Islet precursor cell (in vitro differentiated cells): ENCODE measurements at regions not wholly inside any gene's neighbourhood (a gene's known extent, or its start where the extent isn't known, plus 50 kb on each side); places are given as distances from the start of the nearest gene placed in this dataset.

ENCODE experiments used
- DNase-seq: peaks from one replicate; pipeline ENCODE4 v3.0.0-alpha.2; 2018

DNA sequence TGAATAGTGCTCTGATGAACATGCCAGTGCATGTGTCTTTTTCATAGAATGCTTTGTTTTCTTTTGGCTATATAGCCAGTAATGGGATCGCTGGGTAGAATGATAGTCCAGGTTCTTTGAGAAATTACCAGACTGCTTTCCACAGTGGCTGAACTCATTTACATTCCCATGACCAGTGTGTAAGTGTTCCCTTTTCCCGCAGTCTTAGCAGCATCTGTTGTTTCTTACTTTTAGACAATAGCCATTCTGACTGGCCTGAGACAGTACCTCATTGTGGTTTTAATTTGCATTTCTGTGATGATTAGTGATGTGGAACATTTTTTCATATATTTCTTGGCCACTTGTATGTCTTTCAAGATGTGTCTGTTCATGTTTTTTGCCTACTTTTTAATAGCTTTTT is 784.5 kb downstream of the USP25 start:
- DNase-seq = no peak

DNA sequence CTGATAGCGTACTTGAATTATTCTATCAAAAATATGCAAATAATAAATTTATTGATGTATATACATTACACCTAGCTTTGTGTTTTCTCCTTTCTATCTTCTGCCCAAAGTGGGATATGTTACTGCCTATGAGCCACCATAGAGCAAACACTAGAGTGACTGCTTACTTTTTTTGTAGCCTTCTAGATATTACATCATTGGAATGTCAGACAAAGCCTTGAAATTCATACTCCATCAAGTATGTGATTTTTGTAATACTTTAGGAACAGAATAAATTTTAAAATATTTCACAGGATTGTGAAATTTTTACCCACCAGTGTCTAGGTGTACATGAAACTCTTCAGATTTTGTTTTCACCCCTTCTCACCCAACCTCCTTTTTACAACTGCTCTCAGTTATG is 787.6 kb downstream of the USP25 start:
- no peak for DNase-seq

DNA sequence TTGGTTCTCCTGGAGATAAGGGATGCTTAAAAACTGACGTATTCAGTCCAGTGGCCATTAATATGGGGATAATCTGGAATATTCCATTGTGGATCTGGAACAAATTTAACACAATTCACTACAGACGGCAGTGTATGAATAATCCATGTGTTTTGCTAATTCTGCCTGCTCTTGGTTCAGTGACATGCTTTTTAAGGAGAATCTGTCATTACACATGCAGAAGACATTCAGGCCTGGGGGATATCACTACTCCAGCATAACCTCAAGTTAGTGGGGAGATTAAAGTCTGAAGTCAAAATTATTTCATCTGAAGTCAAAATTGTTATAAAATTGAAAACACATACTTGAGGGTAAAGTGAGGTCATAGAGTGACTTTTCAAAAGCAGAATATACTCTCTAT is 789.3 kb downstream of the USP25 start:
- no peak for DNase-seq

DNA sequence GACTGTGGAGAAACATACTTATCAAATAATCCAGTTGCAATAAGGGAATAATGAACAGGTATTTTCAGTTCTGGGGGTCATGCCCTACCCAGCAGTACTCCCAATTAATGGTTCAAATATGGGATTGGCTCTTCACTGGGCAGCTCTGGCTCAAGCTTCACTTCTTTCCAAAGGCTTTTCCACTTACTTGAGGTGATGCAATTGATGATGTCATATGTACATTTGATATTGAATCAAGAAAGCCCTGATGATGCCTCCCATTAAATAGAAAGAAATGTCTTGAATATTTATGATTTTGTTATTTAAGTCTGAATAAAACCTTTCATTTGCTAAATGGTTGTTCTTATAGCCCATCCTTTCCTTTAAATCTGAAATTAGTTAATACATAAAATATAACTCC is 789.9 kb downstream of the USP25 start:
- no peak for DNase-seq

DNA sequence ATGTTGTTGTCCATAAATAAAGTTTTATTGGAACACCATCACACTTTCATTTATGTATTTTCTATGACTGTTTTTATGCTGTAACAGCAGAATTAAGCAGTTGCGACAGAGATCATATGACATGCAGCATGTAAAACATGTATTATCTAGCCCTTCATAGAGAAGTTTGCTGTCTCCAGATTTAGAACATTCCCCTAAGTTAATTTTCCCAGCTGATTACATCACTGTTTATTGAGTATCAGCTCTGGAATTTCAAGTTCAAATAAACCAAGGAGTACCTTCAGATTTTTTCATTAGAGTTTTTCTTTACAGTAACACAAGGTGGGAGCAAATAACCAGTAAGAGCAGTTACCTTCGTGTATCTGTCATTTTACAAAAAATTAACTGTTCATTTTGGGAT is 792.8 kb downstream of the USP25 start:
- no peak for DNase-seq

DNA sequence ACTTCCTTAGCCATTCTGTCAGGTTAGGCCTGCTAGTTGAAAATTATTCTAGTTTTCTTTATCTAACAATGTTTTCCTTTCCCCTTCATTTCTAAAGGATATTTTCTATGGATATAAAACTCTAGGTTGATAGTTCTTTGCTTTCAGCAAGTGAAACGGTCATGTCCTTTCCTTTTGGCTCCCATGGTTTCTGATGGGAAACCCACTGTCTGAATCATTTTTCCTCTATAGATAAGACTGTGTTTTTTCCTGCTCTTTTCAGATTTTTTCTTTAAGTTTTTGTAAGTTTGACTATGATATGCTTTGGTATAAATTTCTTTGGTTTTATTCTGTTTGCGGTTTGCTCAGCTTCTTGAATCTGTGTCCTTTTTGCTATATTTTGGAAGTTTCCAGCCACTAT is 800.9 kb downstream of the USP25 start:
- DNase-seq = no peak

DNA sequence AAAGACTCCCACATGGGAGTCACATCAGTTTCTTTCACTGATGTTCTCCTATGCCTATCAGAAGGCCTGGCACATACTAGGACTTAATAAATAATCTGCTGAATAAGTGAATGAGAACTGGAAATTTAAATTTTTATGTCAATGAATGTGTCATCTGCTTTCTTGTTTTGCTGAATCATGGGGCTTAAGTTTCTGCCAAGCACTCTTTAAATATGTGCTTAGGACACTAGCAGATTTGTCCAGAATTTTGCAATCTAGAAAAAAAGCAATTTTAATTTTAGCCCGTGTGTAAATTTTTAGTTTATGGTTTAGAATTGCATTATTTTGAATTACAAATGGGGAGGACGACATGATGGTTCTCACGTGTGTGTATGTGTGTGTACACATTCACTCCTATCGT is 803.1 kb downstream of the USP25 start:
- DNase-seq = no peak

DNA sequence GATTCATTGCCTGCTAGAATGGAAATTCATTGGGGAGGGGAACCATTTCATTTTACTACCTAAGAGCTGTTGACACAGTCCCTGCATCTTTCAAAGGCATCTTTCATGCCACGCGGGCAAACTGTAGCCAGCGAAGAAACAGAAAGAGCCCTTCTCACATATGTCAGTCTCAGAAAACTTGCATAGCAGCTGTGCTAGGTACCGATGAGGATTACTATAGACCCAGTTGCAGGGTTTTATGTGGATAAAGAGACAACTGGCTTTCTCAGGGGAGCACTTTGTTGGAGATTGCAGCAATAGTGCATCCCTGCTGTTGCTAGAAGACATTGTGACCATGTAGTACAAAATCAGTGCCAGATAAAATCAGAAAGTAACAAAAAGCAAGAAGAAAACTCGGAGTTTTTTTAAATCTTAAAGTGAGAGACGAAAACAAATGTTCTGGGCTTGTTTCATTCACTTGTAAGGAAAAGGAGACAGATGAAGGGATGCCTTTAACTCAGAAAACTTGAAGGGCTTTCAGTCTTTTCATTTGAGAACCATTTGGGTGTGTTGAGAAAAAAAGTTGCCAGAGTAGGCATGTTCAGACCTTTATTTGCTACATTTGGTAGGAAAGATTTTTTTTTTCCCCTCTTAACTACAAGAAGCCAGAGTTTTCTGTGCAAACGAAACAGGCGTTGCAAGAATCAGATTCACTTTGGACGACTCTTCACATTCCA is 804.1 kb downstream of the USP25 start:
- no peak for DNase-seq

DNA sequence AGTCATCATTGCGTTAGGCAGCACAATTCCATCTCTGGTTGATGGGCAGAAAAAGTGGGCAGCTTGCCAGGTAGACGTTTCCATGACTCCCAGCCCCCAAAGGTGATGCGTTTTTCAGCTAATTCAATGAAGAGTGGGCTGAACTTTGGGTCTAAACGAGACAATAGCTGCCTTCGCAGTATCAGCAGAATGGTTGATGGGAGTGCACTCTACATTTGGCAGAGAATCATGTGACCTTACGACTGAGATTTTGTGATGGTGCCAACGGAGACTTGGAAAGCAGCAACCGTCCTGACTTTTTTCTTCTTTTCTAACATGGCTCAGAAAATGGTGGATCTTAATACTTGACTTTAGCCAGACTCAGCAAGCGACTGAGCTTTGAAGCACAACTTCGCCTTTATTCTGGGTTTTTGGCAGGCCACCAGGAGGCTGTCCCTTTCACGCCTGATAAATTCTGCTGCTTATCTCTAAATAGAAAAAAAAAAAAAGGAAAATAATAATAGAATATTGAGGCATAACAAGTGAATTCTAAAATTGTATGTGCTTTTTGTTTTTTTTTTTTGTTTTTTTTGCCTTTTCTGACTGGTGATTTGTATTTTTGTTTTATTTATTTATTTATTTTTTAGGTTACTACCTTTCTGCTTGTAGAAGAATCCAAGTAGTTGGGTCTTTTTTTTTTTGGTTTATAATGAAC is 804.8 kb downstream of the USP25 start:
- no peak for DNase-seq

DNA sequence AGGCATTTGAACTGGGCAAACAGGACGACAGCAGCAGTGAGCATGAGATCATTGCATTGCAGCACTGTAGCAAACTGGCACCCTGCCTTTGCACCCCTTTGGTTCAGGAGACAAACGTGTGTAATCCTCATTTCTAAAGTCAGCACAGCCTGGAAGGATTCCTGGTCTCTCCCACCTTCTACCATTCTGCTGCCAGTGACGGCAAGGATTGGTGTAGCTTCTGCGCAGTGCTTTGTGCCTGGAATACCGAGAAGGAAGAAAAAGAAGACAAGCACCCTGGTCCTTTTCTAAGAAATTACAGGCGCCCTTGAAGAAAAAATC is 805.3 kb downstream of the USP25 start:
- DNase-seq = no peak

DNA sequence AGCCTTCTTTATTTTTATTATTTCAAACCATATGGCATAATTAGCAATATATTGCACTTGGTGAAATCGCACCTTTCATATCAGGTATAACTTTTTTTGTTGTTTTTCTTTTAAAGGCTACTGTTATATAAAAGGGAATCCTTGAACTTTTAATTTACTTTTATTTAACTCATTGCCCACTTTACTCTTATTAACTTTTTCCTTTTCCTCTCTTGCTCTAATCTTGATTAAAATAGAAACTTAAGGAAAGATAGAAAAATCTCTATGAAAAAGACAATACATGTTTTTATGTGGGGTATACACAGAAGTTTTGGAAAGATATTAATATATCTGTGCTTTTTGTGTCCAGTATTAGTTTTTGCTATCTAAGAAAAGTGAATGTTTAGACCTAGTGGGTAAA is 805.8 kb downstream of the USP25 start:
- no peak for DNase-seq

DNA sequence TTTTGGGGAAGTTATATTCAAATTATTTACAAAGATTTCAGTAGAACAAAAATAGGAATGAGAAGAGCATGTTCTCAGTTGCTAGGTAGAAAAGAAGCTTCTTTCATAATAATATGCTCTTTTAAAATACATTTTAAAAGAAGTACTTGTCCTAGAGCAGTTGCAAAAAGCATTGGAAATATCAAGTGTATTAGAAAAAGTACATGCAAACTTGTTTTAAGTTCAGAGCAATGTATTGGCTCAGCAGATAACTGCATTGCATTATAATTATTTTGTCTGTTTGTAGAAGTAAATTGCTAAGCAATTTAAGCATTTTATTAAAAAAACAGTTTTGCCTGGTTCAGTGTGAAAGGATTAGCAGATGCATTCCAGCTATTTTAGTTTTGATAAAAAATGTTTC is 806.4 kb downstream of the USP25 start:
- no peak for DNase-seq

DNA sequence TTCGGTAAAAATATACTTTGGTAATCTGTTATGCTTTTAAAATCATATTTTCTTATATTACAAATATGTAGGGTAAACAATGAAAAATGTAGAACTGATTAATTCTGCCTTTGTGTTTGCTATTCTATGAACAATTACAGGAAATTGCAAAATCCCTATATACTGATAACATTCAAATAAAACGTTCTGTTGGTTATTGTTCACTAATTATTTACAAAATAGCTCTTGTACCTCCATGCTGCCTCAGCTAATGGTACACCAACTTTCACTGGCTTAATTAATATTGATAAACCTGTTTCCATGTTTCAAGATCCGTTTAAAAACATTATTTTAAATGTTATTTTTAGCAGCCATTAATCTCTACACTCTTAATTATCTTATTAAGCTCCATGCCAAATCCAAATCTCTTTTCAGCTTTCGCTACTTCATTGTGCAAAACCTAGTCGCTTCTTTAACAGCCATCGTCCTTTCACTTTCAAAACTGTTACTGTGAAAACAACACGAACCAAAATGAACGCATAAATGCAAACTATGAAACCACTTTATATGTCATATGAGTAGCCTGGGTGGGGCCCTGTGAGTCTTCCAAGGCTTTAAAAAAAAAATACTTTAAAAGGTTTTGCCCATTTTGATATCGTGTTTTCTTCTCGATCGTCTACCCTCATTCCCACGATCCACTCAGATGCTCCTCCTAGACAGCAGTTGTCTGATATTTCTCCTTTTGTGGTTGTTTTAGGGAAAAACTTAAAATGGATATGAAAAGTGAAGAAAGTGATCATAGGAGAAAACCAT is 807.1 kb downstream of the USP25 start:
- DNase-seq = no peak

DNA sequence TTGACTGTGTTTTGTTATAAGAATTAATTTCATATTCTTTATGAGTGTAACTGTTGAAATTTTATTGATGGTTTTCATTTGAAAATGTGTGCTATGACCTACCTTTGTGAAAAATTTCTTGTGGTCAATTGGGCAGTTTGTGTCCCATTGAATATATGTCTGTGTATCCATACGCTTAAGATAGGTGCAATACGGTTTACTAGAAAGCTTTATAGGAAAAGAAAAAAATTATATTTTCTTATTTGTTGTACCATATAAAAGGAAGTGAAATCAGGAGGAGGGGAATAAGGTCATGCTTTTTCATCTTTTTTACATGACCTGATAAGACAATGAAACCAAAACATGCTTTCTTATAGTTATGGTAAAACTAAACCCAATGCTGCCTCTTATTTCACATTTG is 807.7 kb downstream of the USP25 start:
- DNase-seq = no peak

DNA sequence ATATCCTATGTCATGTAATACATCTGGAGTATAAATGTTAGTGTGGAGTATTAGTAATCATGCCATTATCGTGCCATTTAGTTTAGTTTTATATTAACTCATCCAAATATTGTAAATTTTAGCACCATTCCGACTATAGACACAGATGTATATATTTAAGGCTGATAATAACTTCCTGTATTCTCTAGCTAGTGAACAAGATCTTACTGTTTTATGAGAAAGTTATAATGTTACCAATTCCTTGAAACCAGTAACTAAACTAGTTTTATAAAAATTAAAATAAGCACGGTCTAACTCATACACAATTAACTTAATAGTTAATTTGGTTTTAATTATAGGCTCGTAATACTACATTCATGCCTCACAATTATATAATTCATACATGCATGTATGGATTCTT is 808.6 kb downstream of the USP25 start:
- no peak for DNase-seq

DNA sequence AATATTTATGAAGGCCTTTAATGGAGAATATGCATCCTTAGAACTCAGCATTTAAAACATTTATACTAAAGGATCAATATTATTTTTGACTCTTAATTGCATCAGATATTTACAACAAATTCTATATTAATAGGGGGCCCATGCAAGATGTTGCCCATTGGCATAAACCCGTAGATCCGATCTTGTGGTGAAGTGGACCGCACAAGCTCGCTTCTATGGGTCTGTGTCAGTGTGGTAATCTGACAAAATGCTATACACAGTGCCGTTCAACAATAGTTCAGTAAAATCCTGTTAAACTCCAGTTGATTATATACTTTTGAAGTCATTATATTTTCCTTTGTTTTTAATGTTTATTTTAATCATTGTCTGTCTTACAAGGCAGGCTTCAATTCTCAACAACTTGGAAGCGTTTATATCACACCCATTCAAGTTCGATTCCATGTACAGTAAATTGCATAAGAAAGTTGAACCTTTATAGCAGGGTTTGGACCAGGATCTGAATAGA is 809.2 kb downstream of the USP25 start:
- no peak for DNase-seq

DNA sequence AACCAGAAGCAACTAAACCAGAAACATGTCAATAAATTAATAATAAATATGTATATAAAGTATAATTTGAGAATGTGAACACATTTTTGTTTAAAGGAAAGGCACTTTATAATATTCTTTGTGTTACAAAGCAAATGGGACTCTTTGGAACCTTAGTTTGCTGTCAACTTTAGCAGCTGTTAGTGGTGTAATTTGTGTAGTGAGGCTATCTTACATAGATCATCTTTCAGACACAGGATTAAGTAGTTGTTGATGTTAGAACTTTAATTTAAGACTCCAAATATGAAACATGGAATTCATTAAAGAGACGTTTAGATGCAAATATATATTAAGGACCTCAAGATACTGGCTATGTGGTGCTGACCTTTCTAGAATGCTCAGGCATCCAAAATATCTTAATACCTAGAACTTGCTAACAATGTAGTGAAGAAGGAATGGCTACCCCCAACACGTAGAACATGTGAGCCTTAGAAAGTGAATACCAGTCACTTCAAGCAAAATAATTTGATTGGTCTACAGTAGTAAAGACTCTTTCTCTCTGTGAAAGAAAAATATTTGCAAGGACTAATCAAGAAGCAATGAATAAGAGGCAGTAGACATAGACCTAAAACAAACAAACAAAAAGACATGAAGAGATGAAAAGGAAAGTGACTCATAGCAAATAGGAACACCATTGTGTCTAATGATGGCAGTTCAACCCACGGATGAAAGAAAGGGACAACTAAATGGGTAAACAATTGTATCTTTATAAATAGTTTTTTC is 811.4 kb downstream of the USP25 start:
- DNase-seq = no peak

DNA sequence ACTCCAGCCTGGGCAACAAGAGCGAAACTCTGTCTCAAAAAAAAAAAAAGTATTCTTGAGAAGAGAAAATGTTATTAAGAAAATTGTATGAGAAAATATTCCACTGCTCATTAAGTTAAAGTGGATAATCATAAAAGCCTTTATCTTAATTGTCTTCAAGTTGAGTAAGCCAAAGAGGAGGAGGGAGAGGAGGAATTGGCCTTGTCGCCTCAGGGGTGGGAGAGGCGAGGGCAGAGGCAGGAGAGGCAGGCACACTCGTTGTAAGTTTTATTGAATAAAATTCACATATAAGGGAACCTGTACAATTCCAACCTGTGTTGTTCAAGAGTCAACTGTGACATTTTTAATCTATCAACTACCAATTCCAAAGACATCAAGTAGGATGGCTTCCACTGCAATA is 820.3 kb downstream of the USP25 start:
- DNase-seq = no peak

DNA sequence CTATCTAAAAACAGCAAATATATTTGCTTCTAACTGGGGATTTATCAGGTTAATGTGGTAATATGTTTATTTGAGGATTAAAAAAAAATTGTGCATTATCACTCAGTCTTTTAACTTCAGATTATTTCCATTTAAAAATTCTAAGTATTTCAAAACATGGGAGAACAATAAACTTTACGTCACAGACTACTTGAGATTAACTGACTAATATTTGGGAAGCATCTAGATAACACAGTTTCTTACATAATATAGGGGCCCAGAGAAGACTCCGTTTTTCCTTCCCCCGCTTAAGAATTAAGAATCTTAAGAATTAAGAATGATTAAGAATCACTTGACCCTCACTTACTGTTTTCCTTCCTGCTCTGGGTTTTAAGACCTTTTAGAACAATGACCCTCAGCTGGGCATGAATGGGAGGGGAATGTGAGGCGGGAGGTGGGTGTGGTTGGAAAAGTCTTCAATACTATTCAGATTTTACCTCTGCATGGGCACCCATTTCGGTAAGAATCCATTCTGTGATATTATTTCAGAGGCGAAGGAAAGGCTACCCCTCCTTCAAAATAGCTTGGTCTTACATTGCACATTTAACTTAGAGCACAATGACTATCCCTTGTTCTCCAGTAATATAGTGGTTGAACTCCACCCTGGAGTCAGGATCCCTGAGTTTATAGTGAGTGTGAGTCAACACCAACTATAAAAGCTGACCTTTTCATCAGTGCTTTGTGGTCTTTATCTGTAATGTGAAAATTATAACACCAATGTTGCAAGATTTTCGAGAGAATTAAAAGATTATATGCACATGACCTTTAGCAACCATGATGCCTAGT is 821.3 kb downstream of the USP25 start:
- DNase-seq = no peak

DNA sequence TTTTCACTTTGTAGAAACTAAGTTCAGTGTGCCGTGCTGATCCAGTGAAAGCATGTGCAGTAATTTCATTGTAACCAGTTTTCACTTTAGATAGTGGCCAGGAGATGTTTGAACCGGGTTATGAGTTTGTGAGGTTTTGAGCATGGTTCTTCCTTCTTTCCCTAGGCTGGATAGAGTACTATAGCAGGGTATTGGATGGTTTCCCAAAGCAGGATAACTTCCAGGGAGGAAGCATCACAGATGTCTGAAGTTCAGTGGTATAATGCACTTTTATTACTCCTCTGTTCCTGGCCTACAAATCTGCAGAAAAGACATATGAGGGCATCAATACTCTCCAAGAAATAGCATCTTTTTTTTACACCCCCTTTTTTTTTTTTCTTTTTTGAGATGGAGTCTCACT is 823.1 kb downstream of the USP25 start:
- no peak for DNase-seq

DNA sequence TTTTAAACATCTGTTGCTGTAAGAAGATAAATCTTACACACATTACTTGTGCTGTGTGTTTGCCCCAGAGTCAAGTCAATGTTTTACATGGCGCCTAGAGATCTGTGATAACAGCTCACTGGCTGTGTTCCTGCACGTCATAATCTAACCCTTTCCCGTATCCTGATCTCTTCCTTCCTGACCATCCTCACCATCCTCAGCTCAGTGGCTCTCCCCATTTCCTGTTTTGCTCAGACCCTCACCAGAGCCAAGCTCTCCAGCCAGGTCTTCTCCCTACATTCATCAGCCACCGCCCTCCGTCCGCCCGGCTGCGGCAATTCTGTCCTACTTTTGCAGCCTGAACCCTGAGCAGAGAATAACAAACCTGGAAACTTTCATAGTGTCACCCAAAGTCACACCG is 824.7 kb downstream of the USP25 start:
- no peak for DNase-seq

DNA sequence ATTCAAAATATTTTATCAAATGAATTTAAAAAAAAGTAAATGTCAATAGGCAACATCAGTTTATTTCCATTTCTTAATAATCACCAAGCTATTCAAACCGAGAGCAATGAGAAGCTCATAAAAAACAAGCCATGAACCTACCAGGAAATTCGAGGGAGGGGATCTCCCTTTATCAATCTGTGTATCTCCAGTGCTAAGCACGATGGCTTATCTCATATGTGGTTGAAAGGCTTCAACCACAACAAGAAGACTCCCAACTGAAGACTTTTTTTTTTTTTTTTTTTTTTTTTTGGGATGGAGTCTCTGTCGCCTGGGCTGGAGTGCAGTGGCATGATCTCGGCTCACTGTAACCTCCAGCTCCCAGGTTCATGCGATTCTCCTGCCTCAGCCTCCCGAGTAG is 833.3 kb downstream of the USP25 start:
- DNase-seq = no peak
